HG02571 (cell line): ENCODE measurements at regions not wholly inside any gene's neighbourhood (a gene's known extent, or its start where the extent isn't known, plus 50 kb on each side); places are given as distances from the start of the nearest gene placed in this dataset.

Source experiments
- ATAC-seq: cut with Tn5 transposase; IDR thresholded peaks from one replicate; pipeline ENCODE4 v1.9.1; 2021; ENCODE audit warnings: mild to moderate bottlenecking, moderate library complexity; ENCODE audit not compliant: unreplicated experiment

GRCh38 chr2:19846567-19846966 lies 55.2 kb downstream of the TTC32 start:
- no peak for ATAC-seq

- no peak for ATAC-seq
Measured at GRCh38 chr2:19846030-19846429, 55.8 kb downstream of the TTC32 start.

GRCh38 chr2:19845323-19845920 lies 56.4 kb downstream of the TTC32 start:
- no peak for ATAC-seq

- ATAC-seq = no peak
Measured at GRCh38 chr2:19844750-19845149, 57.0 kb downstream of the TTC32 start.

GRCh38 chr2:19843992-19844515 lies 57.7 kb downstream of the TTC32 start:
- ATAC-seq = no peak

DNA sequence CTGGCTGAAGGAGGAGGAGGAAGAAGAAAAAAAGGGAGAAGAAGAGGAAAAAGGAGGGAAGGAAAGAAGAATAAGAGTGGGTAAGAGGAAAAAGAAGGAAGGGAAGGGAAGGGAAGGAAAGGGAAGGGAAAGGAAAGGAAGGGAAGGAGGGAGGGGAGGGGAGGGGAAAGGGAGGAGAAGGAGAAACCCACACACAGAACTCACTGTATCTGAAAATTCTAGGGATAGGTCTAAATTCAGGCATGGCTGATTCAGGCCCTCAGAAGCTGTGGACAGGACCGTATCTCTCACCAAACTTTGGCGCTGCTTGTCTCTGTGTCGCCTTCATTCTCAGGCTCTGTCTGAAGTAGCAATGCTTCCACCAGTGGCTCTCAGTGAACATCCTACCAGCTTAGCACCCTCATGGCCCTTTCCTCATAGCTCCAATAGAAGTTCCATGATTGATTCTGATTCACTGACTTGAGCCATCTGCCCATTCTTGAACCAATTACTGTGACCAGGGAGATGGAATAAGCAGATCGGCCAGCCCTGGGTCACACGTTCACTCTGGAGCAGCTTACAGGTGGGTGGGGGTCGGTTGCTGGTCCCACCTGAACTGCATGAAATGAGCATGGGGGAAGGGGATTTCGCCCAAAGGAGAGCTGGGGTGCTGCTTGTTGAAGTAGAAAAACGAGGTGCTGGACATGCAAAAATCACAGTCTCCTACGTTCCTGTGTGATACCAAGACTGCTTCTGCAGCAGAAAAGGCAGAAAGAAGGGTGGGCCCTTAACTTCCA lies 59.7 kb downstream of the TTC32 start:
- ATAC-seq = no peak

DNA sequence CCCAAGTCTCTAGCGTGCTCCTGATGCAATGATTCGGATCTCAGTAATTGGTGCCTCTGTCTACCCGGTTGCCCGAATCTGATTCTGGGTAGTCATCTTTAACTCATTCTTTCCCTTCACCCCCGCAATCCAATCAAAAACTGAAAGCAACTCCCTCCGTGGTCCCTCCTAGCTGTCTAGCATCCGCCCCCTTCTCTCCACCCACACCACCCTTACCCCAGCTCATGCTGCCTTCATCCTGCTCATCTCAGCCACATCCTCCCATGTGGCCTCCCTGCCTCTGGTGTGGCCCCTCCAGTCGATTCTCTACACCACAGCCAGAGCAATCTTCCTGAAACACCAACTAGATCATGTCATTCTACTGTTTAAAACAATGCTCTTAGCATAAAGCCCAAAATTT lies 62.3 kb downstream of the TTC32 start:
- ATAC-seq = no peak

DNA sequence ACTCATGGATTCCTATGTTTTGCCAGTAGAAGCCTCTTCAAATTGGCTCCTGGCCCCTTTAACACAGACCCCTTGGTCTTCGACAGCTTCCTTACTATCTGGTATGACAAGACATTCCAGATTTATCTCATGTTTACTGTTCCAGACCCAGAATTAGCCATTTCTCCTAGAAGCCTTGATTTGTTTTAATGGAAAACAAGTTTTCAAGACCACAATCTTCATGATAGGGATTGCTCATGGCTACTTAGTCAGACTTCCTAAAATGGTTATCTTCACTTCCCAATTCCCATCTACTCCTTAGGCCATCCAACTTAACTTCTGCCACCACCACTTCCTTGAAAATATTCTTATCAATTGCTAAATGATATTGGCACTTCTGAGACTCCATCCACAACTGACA lies 63.2 kb downstream of the TTC32 start:
- ATAC-seq = no peak

GRCh38 chr2:19837235-19837766 lies 64.5 kb downstream of the TTC32 start:
- ATAC-seq = no peak

- no peak for ATAC-seq
Measured at GRCh38 chr2:19835781-19836281, 66.0 kb downstream of the TTC32 start.

GRCh38 chr2:19833978-19834377 lies 67.8 kb downstream of the TTC32 start:
- ATAC-seq = no peak

DNA sequence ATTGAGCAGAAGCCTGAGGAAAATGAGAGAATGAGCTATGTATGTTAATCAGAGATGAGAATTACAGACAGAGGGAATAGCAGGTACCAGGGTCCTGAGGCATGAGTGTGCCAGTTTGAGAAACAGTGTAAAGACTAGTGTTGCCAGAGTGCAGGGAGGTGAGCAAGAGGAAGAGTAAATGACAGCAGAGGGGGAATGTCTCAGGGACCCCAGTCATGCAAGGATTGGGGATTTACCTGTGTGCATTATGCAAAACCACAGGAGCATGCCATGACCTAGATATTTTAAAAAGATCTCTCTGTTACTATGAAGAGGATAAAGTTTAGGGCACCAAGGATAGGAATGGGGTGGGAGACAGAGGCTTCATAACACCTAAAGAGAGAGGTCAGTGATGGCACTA lies 72.1 kb downstream of the TTC32 start:
- ATAC-seq = no peak

GRCh38 chr2:19826874-19827273 lies 74.9 kb downstream of the TTC32 start:
- ATAC-seq = no peak

- ATAC-seq = no peak
Measured at GRCh38 chr2:19823507-19823906, 78.3 kb downstream of the TTC32 start.

GRCh38 chr2:19819097-19820065 lies 82.4 kb downstream of the TTC32 start:
- no peak for ATAC-seq

GRCh38 chr2:19818543-19818942 lies 83.2 kb downstream of the TTC32 start:
- ATAC-seq = no peak

GRCh38 chr2:19818039-19818438 lies 83.7 kb downstream of the TTC32 start:
- ATAC-seq = no peak

DNA sequence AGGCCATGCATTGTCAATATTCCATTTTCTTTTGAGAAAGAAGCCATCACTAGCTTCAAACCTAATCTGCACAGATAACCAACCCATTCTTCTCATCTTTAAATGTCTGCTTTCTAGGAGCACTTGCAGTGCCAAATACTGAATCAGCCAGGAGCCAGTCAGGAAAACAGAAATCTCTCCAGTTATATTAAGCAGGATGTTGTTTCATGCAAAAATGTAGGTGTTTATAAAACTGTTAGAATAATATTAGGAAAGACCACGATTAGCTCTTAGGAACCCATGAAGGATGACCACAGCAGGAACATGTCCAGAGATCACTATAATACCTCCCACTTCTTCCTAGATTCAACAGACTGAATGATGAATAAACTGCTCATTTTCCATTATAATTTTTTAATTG lies 86.0 kb downstream of the TTC32 start:
- ATAC-seq = no peak

DNA sequence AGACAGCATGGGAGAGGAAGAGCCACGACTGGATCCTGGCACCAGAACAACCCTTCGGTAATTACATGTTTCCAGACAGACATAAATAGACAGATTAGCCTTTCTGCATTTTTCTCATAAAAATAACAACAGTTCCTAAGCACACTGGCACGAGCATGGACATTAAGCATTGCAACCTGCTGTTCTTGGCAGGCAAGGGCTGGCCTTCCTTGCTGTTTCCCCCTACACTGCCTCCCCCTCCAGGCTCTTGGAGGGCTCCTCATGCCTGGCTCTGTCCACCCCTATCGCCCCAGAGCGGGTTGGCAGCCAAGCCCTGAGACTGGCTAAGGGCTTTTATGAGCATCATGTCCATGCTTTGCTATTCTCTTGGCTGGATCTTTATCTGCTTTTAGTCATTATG lies 89.6 kb downstream of the TTC32 start:
- no peak for ATAC-seq

DNA sequence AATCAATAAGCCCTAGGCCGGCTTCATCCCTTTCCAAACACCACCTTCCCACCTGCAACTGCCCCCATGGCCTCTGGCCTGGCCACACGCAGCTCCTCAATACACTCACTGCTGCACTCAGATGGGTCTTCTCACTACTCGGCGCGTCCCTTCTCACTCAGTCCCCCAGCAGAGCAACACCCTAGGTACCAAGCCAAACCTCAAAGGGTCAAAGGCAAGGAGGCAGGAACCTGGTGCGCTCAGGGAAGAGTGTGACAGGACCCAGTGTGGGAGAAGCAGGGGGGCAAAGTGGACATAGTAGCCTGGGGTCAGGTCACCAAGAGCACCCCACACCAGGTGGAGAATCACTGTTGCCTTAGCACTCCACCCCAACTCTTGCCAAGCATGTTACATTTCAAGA lies 90.6 kb downstream of the TTC32 start:
- no peak for ATAC-seq

- no peak for ATAC-seq
Measured at GRCh38 chr2:19810637-19811036, 91.1 kb downstream of the TTC32 start.
